ENCODE measurements at regions not wholly inside any gene's neighbourhood (a gene's known extent, or its start where the extent isn't known, plus 50 kb on each side); places are given as distances from the start of the nearest gene placed in this dataset.

- Histone ChIP-seq H3K4me3 (replicated peaks; ENCODE audit: insufficient read depth, low read length) (no peak overlapping the region), H3K27ac (replicated peaks) (no peak overlapping the region), H3K27me3 (ENCODE audit: insufficient read depth, poor library complexity, severe bottlenecking) (no peaks in the 10 kb centered on the region)
- no peak for DNase-seq (ENCODE audit: low read depth in 1 of 2, low spot score in 1 of 2)
- no peak for TF ChIP-seq POLR2AphosphoS5 (IDR thresholded peaks at IDR 0.05; ENCODE audit: low read depth)
- no peak for TF ChIP-seq SPI1 (IDR thresholded peaks at IDR 0.05; ENCODE audit: borderline replicate concordance, low read depth)
- TF ChIP-seq CTCF (IDR thresholded peaks at IDR 0.05; ENCODE audit: insufficient read depth, low read length) = no peak
- TF ChIP-seq GABPA (IDR thresholded peaks at IDR 0.05; ENCODE audit: low read depth) = no peak
- no peak for TF ChIP-seq REST (IDR thresholded peaks at IDR 0.05; ENCODE audit: insufficient replicate concordance, low read depth)
Observed at GRCh38 chr6:85747666-85748065, 105.0 kb upstream of the SYNCRIP start.

GRCh38 chr6:85747093-85747492 is 104.4 kb upstream of the SYNCRIP start:
- H3K4me3 ChIP-seq (replicated peaks; ENCODE audit: insufficient read depth, low read length) = no peak overlapping the region

More at GRCh38 chr6:85747093-85747492, 104.4 kb upstream of the SYNCRIP start:
- no peak for TF ChIP-seq CTCF (IDR thresholded peaks at IDR 0.05; ENCODE audit: insufficient read depth, low read length)
- no peak for TF ChIP-seq REST (IDR thresholded peaks at IDR 0.05; ENCODE audit: insufficient replicate concordance, low read depth)
- no peak for TF ChIP-seq SPI1 (IDR thresholded peaks at IDR 0.05; ENCODE audit: borderline replicate concordance, low read depth)
- no peak for TF ChIP-seq GABPA (IDR thresholded peaks at IDR 0.05; ENCODE audit: low read depth)
- no peak for TF ChIP-seq POLR2AphosphoS5 (IDR thresholded peaks at IDR 0.05; ENCODE audit: low read depth)
- Histone ChIP-seq H3K27ac (replicated peaks) (no peak overlapping the region), H3K27me3 (ENCODE audit: insufficient read depth, poor library complexity, severe bottlenecking) (no peaks in the 10 kb centered on the region)
- no peak for DNase-seq (ENCODE audit: low read depth in 1 of 2, low spot score in 1 of 2)
